ENCODE measurements at regions not wholly inside any gene's neighbourhood (a gene's known extent, or its start where the extent isn't known, plus 50 kb on each side); places are given as distances from the start of the nearest gene placed in this dataset.
"Not testable (repeated sequence)": the region's sequence is repeated elsewhere in the genome, so short reads cannot be mapped to it uniquely, and the experiment has no call there.

- no peak for DNase-seq (ENCODE audit: low spot score)
Measured at GRCh38 chr1:58062635-58063034, 483.9 kb downstream of the OMA1 start.

GRCh38 chr1:58060559-58061170 lies 485.9 kb downstream of the OMA1 start:
- no peak for DNase-seq (ENCODE audit: low spot score)

DNA sequence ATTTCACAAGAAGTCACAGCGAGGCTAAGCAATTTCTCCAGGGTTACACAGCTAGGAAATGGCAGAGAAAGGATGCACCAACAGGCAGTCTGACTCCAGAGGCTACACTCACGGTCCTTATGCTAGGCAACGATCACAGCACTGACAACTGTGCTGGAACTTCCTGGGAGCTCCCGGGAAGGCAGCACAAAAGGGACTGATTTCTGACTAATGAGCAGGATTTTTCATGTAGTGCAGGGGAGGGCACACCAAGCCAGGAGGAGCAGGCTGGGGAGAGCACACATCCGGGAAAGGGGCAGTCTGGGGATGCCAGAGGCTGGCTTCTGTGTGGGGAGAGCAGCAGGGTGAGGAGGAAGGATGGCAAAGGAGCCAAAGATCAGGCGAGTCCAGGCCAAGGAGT lies 486.7 kb downstream of the OMA1 start:
- DNase-seq (ENCODE audit: low spot score), result no peak

- no peak for DNase-seq (ENCODE audit: low spot score)
Measured at GRCh38 chr1:58058323-58058722, 488.2 kb downstream of the OMA1 start.

- no peak for DNase-seq (ENCODE audit: low spot score)
Measured at GRCh38 chr1:58057826-58058225, 488.7 kb downstream of the OMA1 start.

- DNase-seq (ENCODE audit: low spot score), result not testable (repeated sequence)
Measured at GRCh38 chr1:58051187-58051586, 495.3 kb downstream of the OMA1 start.

GRCh38 chr1:58047265-58047858 lies 499.2 kb downstream of the OMA1 start:
- DNase-seq (ENCODE audit: low spot score), result no peak

DNA sequence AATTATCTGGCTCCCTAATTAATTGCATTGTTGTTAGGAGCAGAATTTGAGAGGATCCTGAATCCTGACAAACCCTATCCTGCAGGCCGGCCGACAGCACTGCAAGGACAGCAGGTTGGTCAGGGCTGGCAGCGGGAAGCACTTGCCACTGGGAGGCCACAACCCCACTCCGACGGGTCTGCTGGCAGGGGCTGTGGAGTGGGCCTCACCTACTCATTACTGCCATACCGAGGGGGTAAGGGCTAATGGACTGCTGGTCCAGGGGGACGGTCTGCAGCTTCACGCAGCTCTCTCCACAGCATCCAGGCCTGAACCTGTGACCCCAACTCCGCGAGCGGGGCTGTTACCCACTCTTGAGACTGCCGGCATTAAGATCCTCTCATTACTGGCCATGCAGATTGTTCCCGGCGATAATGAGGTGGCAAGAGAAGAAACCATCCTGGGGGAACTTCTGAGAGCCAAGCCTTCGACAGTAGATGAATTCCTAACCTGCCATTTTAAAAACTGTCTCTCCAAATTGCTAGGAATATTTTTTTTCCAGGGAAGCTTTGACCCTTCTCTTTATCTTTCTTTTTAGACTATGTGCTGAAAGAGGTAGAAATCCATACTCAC lies 501.3 kb downstream of the OMA1 start:
- DNase-seq (ENCODE audit: low spot score), result no peak

DNA sequence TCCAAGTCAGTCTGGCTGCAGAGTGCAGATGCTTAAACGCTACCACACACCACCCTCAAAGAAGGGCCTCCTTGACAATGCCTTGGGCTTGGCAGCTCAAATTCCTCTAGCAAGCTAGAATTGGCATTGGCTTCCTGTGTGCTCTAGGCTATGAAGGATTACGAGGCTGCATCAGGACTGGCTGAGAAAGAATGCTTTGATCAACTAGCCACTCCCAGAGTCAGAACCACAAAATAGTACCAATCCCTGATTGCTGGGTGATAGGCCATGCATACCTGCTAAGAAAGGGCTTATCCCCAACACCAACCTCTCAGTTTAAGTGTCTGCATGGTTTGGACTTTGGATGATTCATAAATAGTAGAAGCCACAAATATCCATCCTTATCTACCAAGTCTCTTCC lies 504.9 kb downstream of the OMA1 start:
- no peak for DNase-seq (ENCODE audit: low spot score)

- no peak for DNase-seq (ENCODE audit: low spot score)
Measured at GRCh38 chr1:58038574-58038973, 508.0 kb downstream of the OMA1 start.

DNA sequence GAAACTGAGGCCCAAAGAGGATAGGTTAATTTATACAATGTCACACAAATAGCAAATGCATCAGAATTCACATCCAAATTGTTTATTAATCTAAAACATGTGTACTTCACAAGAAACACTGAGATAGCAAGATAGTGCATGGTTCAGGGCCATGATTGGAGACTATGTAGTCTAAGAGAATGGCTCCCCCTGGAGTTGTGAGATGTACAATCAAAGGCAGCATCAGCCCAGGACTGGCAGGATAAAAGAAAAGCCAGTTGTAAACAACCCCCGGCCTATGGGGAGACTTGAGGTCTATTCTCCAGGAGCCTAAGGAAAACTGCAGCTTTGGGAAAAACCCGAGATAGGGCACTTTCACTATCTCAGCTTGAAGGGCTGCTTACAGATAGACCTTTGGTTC lies 511.0 kb downstream of the OMA1 start:
- peak; percentile 12 for DNase-seq (ENCODE audit: low spot score)

- no peak for DNase-seq (ENCODE audit: low spot score)
Measured at GRCh38 chr1:58033311-58033710, 513.2 kb downstream of the OMA1 start.

DNA sequence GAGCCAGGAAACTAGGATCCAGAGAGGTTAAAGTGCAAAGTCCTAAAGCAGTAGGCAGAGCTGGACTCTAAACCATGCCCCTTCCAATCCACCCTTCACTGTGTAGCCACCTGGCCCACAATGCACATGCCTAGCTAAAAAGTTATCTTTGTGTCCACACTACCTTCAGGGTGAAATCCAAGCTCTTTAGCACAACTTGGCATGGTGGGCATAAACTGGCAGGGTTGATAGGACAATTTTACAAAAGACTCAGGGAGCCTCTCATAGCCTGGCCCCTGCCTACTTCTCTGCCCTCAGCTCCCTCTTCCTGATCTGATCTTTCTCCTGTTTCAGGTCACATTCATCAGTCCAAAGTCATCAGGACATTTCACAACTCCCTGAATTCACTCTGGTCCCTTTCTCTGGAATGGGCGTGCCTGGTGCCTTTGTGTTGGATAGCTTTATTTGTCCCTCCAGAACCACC lies 513.9 kb downstream of the OMA1 start:
- DNase-seq (ENCODE audit: low spot score), result no peak

DNA sequence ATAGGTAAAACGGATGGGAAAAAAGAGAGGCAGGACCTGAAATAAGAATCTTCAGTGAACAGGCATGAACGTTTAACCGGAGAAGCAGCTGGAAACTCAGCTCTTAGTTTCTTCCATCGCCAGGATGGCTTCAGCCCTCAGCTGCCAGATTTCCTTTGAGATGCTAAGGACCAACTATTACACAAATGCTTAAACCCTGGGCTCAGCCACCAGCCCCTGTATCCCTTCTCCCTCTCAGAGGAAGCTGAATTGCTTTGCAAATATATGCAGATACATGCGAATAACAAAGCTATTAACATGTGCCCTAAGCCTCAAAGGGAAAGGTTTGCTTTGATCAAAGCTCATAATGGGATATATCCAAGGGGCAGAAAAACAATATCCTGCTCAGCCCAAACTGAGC lies 515.1 kb downstream of the OMA1 start:
- DNase-seq (ENCODE audit: low spot score), result no peak

DNA sequence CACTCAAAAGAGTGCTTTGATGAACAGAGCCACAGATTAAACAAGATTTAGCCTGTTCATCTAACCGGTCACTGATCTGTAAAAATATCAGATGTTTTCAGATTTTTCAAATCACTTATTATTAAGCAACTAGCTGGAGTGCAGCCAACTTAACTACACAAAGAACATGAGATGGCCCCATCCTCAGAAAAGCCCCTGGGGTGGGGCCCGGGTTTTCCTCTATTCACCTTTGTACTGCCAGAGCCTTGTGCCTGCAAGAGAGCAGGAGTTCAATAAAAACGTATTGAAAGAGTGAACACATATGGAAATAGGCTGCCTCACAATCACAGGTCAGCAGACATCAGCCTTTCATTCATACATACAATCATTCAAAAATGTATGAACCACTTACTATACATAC lies 516.1 kb downstream of the OMA1 start:
- DNase-seq (ENCODE audit: low spot score), result no peak

- no peak for DNase-seq (ENCODE audit: low spot score)
Measured at GRCh38 chr1:58017641-58018040, 528.9 kb downstream of the OMA1 start.

GRCh38 chr1:58013237-58013636 lies 533.3 kb downstream of the OMA1 start:
- no peak for DNase-seq (ENCODE audit: low spot score)

DNA sequence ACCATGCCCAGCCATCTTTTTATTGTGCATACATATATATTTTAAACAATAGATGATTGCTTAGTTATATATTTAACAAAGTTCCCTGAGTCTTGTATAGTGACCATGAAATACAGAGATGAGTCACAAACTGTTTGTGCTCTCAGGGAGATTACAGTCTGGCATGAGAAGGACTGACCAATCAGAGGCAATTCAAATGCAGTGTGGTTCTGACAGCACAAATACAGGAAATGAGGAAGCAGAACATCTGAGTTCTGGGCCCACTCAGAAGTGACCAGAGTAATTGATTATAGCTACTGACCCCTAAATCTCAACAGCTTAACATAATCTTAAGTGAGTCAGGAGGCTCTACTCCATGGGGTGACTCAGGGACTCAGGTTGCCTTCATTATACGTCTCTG lies 534.5 kb downstream of the OMA1 start:
- DNase-seq (ENCODE audit: low spot score), result no peak

- no peak for DNase-seq (ENCODE audit: low spot score)
Measured at GRCh38 chr1:58006421-58007046, 540.0 kb downstream of the OMA1 start.

- no peak for DNase-seq (ENCODE audit: low spot score)
Measured at GRCh38 chr1:58005212-58005611, 541.3 kb downstream of the OMA1 start.

DNA sequence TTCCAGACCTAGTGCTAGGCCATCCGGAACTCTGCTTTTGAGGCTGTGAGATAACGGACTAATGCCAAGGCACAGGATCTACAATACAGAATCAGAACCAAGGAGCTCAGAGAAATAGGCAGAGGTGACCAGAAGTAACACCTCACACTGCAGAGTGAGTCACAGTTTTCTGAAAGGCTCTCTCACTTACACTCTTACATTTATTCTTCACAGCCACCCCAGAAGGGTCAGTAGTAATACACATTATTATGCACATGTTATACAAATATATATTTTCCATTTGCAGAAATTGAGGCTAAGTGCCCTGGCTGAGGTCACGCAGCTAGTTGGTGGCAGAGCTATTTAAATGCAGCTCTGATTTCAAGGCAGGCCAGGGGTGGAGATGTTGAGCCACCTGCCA lies 542.5 kb downstream of the OMA1 start:
- no peak for DNase-seq (ENCODE audit: low spot score)

GRCh38 chr1:58003059-58003458 lies 543.5 kb downstream of the OMA1 start:
- DNase-seq (ENCODE audit: low spot score), result no peak

DNA sequence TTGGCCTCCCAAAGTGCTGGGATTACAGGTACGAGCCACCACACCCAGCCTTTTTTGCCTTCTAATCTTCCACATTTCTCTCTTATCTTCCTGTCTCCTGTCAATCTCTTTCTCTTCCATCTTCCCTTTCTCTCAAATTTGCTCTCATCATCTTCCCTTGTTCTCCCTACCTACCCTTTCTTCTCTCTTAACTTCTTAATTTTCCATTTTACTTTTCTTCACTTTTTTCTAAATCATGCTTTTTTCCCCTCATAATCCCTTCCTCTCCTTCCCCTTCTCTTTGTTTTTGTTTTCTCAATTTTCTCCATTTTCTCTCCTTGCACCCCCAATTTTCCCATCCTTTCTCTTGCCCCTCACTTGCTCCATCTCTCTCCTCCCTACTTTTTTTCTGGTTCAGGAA lies 545.7 kb downstream of the OMA1 start:
- no peak for DNase-seq (ENCODE audit: low spot score)
